HG02763 (cell line): ENCODE measurements at regions not wholly inside any gene's neighbourhood (a gene's known extent, or its start where the extent isn't known, plus 50 kb on each side); places are given as distances from the start of the nearest gene placed in this dataset.

Experiments
- ATAC-seq: cut with Tn5 transposase; IDR thresholded peaks from one replicate; pipeline ENCODE4 v1.9.1; 2021; ENCODE audit warnings: mild to moderate bottlenecking, moderate library complexity; ENCODE audit not compliant: unreplicated experiment

- no peak for ATAC-seq
Measured at GRCh38 chr1:37415611-37416244, 58.7 kb upstream of the ZC3H12A start.

- no peak for ATAC-seq
Measured at GRCh38 chr1:37420456-37420855, 53.9 kb upstream of the ZC3H12A start.

GRCh38 chr1:37423810-37424209 is 50.6 kb upstream of the ZC3H12A start:
- no peak for ATAC-seq

- no peak for ATAC-seq
Measured at GRCh38 chr1:37424523-37424922, 49.9 kb upstream of the ZC3H12A start.
